Upper lobe of left lung (tissue), 6 donors: ENCODE measurements at regions not wholly inside any gene's neighbourhood (a gene's known extent, or its start where the extent isn't known, plus 50 kb on each side); places are given as distances from the start of the nearest gene placed in this dataset.

ENCODE experiments used
- ATAC-seq, 2 donors: fragments of 200-7000 bp; cut with Tn5 transposase; one replicate each; pipeline ENCODE4 v1.9.1; 2022; ENCODE audit warnings: mild to moderate bottlenecking in 2 of 2, moderate library complexity in 2 of 2; ENCODE audit not compliant: low FRiP score in 2 of 2
- DNase-seq, 2 donors: peaks; one replicate each; pipeline ENCODE4 v3.0.0-alpha.2; 2019 to 2020
- H3K27ac ChIP-seq, 4 donors: fragments of 200-600 bp; sonication (generic); one replicate each; pipeline ENCODE4 v1.5.1; 2016 to 2019
- H3K27me3 ChIP-seq, 4 donors: fragments of 200-600 bp; sonication (generic); one replicate each; pipeline ENCODE4 v1.5.1; 2017 to 2019
- H3K36me3 ChIP-seq, 4 donors: fragments of 200-600 bp; sonication (generic); one replicate each; pipeline ENCODE4 v1.5.1; 2016 to 2019
- H3K4me1 ChIP-seq, 4 donors: fragments of 200-600 bp; sonication (generic); one replicate each; pipeline ENCODE4 v1.5.1; 2018 to 2019
- H3K4me3 ChIP-seq, 4 donors: fragments of 200-600 bp; sonication (generic); one replicate each; pipeline ENCODE4 v1.5.1; 2017 to 2019; ENCODE audit warnings: mild to moderate bottlenecking in 2 of 4, moderate library complexity in 1 of 4
- H3K9me3 ChIP-seq, 4 donors: fragments of 200-600 bp; sonication (generic); one replicate each; pipeline ENCODE4 v1.5.1; 2018 to 2019
- EP300 ChIP-seq, 4 donors: sonication (generic); formaldehyde crosslinking; IDR thresholded peaks; one replicate each; pipeline ENCODE4 v1.5.1; 2017; ENCODE audit warnings: antibody characterized with exemption in 4 of 4, control low read depth in 2 of 4
- POLR2A ChIP-seq, 4 donors: fragments of 450-650 bp; IDR thresholded peaks; one replicate each; pipeline ENCODE4 v1.5.1; 2016 to 2017; ENCODE audit warnings: antibody characterized with exemption in 4 of 4, mild to moderate bottlenecking in 2 of 4
- POLR2AphosphoS5 ChIP-seq, 2 donors: sonication (generic); formaldehyde crosslinking; IDR thresholded peaks; one replicate each; pipeline ENCODE4 v1.5.1; 2017; ENCODE audit warnings: antibody characterized with exemption in 2 of 2
- WGBS, 2 donors: methylation state at CpG; one replicate each; pipeline ENCODE4 v1.1.5; 2017 to 2018; 5-methylcytosine and 5-hydroxymethylcytosine counted together
- TF ChIP-seq, protein P1 (sequence below), 6 experiments: fragments of 450-650 bp in 4 of 6; fragments of 200-600 bp in 2 of 6; sonication (generic) in 2 of 6; IDR thresholded peaks; one replicate each; pipeline ENCODE4 v1.5.1; 2016 to 2019; ENCODE audit warnings: antibody characterized with exemption in 6 of 6
- donor health status: DM: no; HTN: no; CAD: no; lungs with moderate emphysema.
- donor health status: DM: no; HTN: yes; CAD: no; lungs with severe emphysema.

DNA sequence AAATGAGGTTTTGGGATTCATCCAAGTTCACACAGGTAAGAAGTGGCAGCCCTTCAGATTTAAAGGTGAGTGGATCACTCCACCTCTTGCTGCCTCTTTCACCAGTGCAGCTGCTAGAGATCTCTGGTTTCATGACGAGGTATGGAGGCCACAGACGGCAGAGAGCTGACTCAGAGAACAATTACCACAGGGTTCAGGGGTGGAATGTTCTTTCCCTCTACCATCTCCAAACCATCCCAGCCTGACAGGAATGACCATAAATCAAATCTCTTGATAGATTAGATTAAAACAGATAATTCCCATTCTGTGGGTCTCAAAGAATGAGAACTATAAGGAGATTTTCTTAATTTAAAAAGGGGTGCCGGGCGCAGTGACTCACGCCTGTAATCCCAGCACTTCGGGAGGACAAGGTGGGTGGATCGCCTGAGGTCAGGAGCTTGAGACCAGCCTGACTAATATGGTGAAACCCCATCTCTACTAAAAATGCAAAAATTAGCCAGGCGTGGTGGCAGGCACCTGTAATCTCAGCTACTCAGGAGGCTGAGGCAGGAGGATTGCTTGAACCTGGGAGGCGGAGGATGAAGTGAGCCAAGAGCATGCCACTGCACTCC is 174.2 kb upstream of the ATP11B start:
- DNase-seq, result no peak
- Histone ChIP-seq H3K4me1 (no peaks in the 10 kb centered on the region), H3K27me3 (no peaks in the 10 kb centered on the region), H3K4me3 (no peak overlapping the region), H3K9me3 (no peaks in the 10 kb centered on the region), H3K27ac (no peak overlapping the region), H3K36me3 (no peaks in the 10 kb centered on the region)
- TF ChIP-seq, protein P1, sequence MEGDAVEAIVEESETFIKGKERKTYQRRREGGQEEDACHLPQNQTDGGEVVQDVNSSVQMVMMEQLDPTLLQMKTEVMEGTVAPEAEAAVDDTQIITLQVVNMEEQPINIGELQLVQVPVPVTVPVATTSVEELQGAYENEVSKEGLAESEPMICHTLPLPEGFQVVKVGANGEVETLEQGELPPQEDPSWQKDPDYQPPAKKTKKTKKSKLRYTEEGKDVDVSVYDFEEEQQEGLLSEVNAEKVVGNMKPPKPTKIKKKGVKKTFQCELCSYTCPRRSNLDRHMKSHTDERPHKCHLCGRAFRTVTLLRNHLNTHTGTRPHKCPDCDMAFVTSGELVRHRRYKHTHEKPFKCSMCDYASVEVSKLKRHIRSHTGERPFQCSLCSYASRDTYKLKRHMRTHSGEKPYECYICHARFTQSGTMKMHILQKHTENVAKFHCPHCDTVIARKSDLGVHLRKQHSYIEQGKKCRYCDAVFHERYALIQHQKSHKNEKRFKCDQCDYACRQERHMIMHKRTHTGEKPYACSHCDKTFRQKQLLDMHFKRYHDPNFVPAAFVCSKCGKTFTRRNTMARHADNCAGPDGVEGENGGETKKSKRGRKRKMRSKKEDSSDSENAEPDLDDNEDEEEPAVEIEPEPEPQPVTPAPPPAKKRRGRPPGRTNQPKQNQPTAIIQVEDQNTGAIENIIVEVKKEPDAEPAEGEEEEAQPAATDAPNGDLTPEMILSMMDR (IDR thresholded peaks at IDR 0.05), result no peak
- TF ChIP-seq POLR2AphosphoS5 (IDR thresholded peaks at IDR 0.05) (no peak), EP300 (IDR thresholded peaks at IDR 0.05) (no peak), POLR2A (IDR thresholded peaks at IDR 0.05) (no peak)
- ATAC-seq, result no peak
- WGBS, 2 donors, result 80 to 86% methylated on average over 9 of the region's 9 CpGs

DNA sequence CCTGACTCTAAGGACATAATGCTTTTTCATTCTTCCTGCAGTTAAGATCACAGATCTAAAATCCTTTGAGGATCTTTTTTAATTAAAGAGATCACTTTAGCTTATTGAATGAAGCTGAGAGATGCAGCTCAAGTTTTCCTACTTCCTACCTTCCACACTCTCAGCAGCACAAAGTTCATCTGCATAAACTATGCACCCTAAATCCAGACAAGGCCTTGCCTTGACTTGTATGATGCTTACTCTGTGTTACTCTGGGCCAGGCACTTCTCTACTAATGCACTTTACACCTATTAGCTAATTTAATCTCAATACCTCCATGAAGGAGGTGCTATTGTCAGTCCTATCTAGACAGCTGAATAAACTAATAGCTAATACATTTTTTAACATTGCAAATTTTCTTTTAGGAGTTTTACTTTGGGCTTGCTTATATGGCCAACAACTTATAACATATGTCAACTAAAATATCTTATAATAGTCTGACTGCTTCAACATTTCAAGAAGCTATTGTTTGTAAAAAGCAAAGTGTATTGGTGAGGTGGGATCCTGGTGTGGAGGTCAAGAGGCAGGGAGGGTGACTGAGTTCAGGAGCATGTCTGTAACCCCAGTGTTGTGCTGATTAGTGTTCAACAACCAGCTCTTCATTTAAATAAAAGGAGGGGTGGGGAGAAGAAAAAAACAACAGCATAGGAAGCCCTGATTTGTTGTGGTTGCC is 172.4 kb upstream of the ATP11B start:
- DNase-seq (no peak), ATAC-seq (no peak)
- Histone ChIP-seq H3K9me3 (no peaks in the 10 kb centered on the region), H3K4me1 (no peaks in the 10 kb centered on the region), H3K36me3 (no peaks in the 10 kb centered on the region), H3K27ac (no peak overlapping the region), H3K4me3 (no peak overlapping the region), H3K27me3 (no peaks in the 10 kb centered on the region)
- TF ChIP-seq POLR2AphosphoS5 (IDR thresholded peaks at IDR 0.05), result no peak
- TF ChIP-seq EP300 (IDR thresholded peaks at IDR 0.05), result no peak
- TF ChIP-seq, protein P1 (IDR thresholded peaks at IDR 0.05), result no peak
- TF ChIP-seq POLR2A (IDR thresholded peaks at IDR 0.05), result no peak

DNA sequence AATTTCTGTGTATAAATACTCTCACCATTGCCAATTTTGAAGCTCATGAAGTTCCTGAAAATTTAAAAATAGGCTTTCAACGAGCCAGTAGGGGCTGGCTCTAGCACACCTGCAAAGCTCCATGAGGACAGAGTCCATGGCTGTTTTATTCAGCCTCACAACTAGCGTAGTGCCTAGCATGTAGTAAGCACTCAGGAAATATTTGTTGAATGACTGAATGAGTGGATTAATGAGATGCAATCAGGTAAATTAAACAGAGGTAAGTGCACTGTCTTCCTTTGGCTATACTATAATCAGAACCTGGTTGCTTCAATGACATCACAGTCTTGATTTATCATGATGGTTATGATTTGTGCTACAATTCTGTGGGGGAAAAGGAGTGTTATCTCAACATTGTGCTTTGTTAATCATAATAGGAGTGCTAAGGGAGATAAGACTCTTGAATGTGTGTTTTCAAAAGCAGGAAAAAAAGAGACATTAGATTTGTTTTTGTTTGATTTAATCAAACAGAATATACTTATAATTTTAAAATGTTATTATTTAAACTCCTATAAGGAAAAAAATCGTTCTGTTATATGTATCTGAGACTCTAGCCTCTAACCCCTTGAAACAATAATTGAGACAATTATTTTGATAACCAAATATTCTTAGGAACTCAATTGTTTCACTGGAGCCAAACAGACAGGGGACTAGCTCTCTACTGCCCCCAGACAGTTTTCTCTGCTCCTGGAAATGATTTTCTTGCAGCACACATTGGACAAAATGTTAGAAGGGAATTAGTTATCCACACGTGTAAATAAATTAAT is 171.7 kb upstream of the ATP11B start:
- no peak for DNase-seq
- no peak overlapping the region for H3K4me3 ChIP-seq
- no peak for ATAC-seq
- no peaks in the 10 kb centered on the region for H3K4me1 ChIP-seq
- no peaks in the 10 kb centered on the region for H3K36me3 ChIP-seq
- TF ChIP-seq EP300 (IDR thresholded peaks at IDR 0.05) (no peak), POLR2A (IDR thresholded peaks at IDR 0.05) (no peak), POLR2AphosphoS5 (IDR thresholded peaks at IDR 0.05) (no peak)
- TF ChIP-seq, protein P1 (IDR thresholded peaks at IDR 0.05), result no peak
- H3K9me3 ChIP-seq, result no peaks in the 10 kb centered on the region
- no peaks in the 10 kb centered on the region for H3K27me3 ChIP-seq
- H3K27ac ChIP-seq, result no peak overlapping the region
- 28 to 42% methylated on average over 4 of the region's 4 CpGs for WGBS, 2 donors

DNA sequence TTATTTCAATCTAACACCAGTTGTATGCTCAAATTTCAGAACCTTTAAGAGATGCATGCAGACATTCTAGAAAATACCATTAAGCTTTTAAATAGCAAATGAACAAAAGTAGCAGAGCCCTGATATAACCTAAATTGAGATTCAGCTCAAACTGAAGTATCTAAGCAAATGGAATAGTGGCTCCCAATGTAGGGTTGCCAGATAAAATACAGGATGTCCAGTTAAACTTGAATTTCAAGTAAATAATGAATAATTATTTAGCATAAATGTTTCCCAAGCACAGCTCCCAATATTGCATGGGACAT is 171.1 kb upstream of the ATP11B start:
- TF ChIP-seq POLR2A (IDR thresholded peaks at IDR 0.05), result no peak
- TF ChIP-seq, protein P1 (IDR thresholded peaks at IDR 0.05), result no peak
- H3K9me3 ChIP-seq, result no peaks in the 10 kb centered on the region
- no peak overlapping the region for H3K4me3 ChIP-seq
- ATAC-seq (no peak), DNase-seq (no peak)
- H3K27me3 ChIP-seq, result no peaks in the 10 kb centered on the region
- no peaks in the 10 kb centered on the region for H3K36me3 ChIP-seq
- H3K4me1 ChIP-seq, result no peaks in the 10 kb centered on the region
- H3K27ac ChIP-seq, result no peak overlapping the region
